ENCODE measurements at regions not wholly inside any gene's neighbourhood (a gene's known extent, or its start where the extent isn't known, plus 50 kb on each side); places are given as distances from the start of the nearest gene placed in this dataset.

DNA sequence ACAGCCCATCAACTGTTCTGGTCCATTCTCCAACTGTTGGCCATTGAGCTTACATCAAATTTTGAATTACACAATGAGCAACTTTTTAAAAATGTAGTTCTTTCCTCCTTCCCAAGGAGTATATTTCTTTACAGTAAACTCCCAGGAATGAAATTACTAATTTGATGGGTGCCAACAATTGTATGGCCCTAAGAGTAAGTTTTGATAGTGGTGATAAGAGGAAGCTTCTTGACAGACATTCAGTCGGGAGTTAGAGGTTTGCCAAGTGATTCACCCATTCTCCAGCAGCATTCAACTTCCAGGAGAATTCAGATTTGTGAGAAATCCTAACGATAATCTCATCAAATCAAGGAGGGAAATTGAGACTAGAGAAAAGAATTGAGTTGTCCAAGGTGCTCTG, 579.9 kb downstream of the ACTL7B start:
- TF ChIP-seq, protein P1, sequence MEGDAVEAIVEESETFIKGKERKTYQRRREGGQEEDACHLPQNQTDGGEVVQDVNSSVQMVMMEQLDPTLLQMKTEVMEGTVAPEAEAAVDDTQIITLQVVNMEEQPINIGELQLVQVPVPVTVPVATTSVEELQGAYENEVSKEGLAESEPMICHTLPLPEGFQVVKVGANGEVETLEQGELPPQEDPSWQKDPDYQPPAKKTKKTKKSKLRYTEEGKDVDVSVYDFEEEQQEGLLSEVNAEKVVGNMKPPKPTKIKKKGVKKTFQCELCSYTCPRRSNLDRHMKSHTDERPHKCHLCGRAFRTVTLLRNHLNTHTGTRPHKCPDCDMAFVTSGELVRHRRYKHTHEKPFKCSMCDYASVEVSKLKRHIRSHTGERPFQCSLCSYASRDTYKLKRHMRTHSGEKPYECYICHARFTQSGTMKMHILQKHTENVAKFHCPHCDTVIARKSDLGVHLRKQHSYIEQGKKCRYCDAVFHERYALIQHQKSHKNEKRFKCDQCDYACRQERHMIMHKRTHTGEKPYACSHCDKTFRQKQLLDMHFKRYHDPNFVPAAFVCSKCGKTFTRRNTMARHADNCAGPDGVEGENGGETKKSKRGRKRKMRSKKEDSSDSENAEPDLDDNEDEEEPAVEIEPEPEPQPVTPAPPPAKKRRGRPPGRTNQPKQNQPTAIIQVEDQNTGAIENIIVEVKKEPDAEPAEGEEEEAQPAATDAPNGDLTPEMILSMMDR (IDR thresholded peaks at IDR 0.05; ENCODE audit: low read depth, low read length, missing input control): no peak
- TF ChIP-seq, protein P2, sequence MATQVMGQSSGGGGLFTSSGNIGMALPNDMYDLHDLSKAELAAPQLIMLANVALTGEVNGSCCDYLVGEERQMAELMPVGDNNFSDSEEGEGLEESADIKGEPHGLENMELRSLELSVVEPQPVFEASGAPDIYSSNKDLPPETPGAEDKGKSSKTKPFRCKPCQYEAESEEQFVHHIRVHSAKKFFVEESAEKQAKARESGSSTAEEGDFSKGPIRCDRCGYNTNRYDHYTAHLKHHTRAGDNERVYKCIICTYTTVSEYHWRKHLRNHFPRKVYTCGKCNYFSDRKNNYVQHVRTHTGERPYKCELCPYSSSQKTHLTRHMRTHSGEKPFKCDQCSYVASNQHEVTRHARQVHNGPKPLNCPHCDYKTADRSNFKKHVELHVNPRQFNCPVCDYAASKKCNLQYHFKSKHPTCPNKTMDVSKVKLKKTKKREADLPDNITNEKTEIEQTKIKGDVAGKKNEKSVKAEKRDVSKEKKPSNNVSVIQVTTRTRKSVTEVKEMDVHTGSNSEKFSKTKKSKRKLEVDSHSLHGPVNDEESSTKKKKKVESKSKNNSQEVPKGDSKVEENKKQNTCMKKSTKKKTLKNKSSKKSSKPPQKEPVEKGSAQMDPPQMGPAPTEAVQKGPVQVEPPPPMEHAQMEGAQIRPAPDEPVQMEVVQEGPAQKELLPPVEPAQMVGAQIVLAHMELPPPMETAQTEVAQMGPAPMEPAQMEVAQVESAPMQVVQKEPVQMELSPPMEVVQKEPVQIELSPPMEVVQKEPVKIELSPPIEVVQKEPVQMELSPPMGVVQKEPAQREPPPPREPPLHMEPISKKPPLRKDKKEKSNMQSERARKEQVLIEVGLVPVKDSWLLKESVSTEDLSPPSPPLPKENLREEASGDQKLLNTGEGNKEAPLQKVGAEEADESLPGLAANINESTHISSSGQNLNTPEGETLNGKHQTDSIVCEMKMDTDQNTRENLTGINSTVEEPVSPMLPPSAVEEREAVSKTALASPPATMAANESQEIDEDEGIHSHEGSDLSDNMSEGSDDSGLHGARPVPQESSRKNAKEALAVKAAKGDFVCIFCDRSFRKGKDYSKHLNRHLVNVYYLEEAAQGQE (IDR thresholded peaks at IDR 0.05): no peak
- TF ChIP-seq RAD21 (IDR thresholded peaks at IDR 0.05) (no peak), YY1 (IDR thresholded peaks at IDR 0.05) (no peak)
- TF ChIP-seq, protein P3, sequence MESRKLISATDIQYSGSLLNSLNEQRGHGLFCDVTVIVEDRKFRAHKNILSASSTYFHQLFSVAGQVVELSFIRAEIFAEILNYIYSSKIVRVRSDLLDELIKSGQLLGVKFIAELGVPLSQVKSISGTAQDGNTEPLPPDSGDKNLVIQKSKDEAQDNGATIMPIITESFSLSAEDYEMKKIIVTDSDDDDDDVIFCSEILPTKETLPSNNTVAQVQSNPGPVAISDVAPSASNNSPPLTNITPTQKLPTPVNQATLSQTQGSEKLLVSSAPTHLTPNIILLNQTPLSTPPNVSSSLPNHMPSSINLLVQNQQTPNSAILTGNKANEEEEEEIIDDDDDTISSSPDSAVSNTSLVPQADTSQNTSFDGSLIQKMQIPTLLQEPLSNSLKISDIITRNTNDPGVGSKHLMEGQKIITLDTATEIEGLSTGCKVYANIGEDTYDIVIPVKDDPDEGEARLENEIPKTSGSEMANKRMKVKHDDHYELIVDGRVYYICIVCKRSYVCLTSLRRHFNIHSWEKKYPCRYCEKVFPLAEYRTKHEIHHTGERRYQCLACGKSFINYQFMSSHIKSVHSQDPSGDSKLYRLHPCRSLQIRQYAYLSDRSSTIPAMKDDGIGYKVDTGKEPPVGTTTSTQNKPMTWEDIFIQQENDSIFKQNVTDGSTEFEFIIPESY (IDR thresholded peaks at IDR 0.05): no peak
